ENCODE measurements at regions not wholly inside any gene's neighbourhood (a gene's known extent, or its start where the extent isn't known, plus 50 kb on each side); places are given as distances from the start of the nearest gene placed in this dataset.

- no peaks in the 10 kb centered on the region for H3K9me2 ChIP-seq (replicated peaks; ENCODE audit: insufficient read depth)
- H3K27ac ChIP-seq, result no peak overlapping the region
- no peak overlapping the region for H3K4me2 ChIP-seq
- H2AFZ ChIP-seq, result no peak overlapping the region
- no peaks in the 10 kb centered on the region for H3K27me3 ChIP-seq
- no peak for DNase-seq (ENCODE audit: low spot score)
- no peaks in the 10 kb centered on the region for H3K4me1 ChIP-seq (ENCODE audit: insufficient read depth)
- H3K79me2 ChIP-seq, result no peaks in the 10 kb centered on the region
- no peak overlapping the region for H3K4me3 ChIP-seq
- 74% methylated on average over 18 of the region's 18 CpGs for WGBS (ENCODE audit: low lambda C conversion rate, missing lambda C conversion rate)
- H4K20me1 ChIP-seq (ENCODE audit: insufficient read depth, poor library complexity, severe bottlenecking), result no peaks in the 10 kb centered on the region
- no peaks in the 10 kb centered on the region for H3K36me3 ChIP-seq (replicated peaks; ENCODE audit: insufficient read depth, low read depth)
- H3K9me3 ChIP-seq (ENCODE audit: low read depth), result no peaks in the 10 kb centered on the region
- TF ChIP-seq CTCF (IDR thresholded peaks at IDR 0.05; ENCODE audit: poor library complexity), result no peak
- TF ChIP-seq EZH2phosphoT487 (IDR thresholded peaks at IDR 0.05; ENCODE audit: low read depth, severe bottlenecking, unreplicated experiment), result no peak
- TF ChIP-seq EZH2 (IDR thresholded peaks at IDR 0.05; ENCODE audit: borderline replicate concordance), result no peak
These were observed 576.7 kb downstream of the ALG10 start for GRCh38 chr12:34598851-34599529.

DNA sequence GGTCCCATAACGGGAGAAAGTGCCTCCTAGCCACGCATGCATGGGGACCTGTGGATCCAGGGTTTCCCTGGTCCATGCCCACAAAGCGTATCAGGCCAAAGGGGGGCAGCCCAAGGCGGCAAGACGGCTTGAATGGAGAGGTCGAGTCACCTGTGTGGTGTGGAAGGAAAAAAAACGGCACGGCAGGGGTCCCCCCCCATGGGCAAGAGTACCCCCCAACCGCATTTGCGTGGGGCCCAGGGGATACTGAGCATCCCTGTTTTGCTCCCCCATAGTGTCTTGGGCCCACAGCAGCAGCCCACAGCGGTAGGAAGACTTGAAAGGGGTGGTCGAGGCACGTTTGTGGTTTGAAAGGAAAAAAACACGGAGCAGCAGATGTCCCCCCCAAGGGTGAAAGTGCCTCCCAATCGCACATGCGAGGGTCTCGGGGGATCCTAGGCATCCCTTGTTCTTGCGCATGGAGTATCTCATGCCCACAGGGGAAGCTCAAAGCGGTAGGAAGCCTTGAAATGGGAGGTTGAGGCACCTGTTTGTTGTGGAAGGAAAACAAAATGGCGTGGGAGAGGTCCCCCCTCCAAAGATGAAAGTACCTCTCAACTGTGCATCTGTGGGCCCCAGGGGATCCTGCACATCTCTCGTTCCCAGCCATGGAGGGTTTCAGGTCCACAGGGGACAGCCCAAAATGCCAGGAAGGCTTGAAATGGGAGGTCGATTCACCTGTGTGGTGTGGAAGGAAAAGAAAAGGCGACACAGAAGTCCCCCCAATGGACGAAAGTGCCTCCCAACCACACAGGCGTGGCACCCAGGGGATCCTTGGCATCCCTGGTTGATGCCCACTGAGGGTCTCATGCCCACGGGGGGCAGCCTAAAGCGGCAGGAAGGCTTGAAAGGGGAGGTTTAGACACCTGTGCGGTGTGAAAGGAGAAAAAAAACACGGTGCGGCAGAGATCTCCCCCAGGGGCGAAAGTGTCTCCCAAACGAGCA, 577.5 kb downstream of the ALG10 start:
- no peak overlapping the region for H3K27ac ChIP-seq
- no peaks in the 10 kb centered on the region for H3K9me2 ChIP-seq (replicated peaks; ENCODE audit: insufficient read depth)
- no peaks in the 10 kb centered on the region for H3K36me3 ChIP-seq (replicated peaks; ENCODE audit: insufficient read depth, low read depth)
- WGBS (ENCODE audit: low lambda C conversion rate, missing lambda C conversion rate), result 74% methylated on average over 31 of the region's 32 CpGs
- no peak for DNase-seq (ENCODE audit: low spot score)
- H3K4me2 ChIP-seq, result no peak overlapping the region
- no peak overlapping the region for H2AFZ ChIP-seq
- H3K79me2 ChIP-seq, result no peaks in the 10 kb centered on the region
- TF ChIP-seq CTCF (IDR thresholded peaks at IDR 0.05; ENCODE audit: poor library complexity), result no peak
- TF ChIP-seq EZH2phosphoT487 (IDR thresholded peaks at IDR 0.05; ENCODE audit: low read depth, severe bottlenecking, unreplicated experiment), result no peak
- no peaks in the 10 kb centered on the region for H4K20me1 ChIP-seq (ENCODE audit: insufficient read depth, poor library complexity, severe bottlenecking)
- no peak overlapping the region for H3K4me3 ChIP-seq
- H3K4me1 ChIP-seq (ENCODE audit: insufficient read depth), result no peaks in the 10 kb centered on the region
- H3K9me3 ChIP-seq (ENCODE audit: low read depth), result no peaks in the 10 kb centered on the region
- no peaks in the 10 kb centered on the region for H3K27me3 ChIP-seq

GRCh38 chr12:34600592-34601462, 578.5 kb downstream of the ALG10 start:
- Histone ChIP-seq H3K4me2 (no peak overlapping the region), H3K9me2 (replicated peaks; ENCODE audit: insufficient read depth) (no peaks in the 10 kb centered on the region), H3K9me3 (ENCODE audit: low read depth) (no peaks in the 10 kb centered on the region), H4K20me1 (ENCODE audit: insufficient read depth, poor library complexity, severe bottlenecking) (no peaks in the 10 kb centered on the region), H3K4me1 (ENCODE audit: insufficient read depth) (no peaks in the 10 kb centered on the region), H3K36me3 (replicated peaks; ENCODE audit: insufficient read depth, low read depth) (no peaks in the 10 kb centered on the region), H3K27ac (no peak overlapping the region), H3K4me3 (no peak overlapping the region), H3K79me2 (no peaks in the 10 kb centered on the region), H3K27me3 (no peaks in the 10 kb centered on the region), H2AFZ (no peak overlapping the region)
- DNase-seq (ENCODE audit: low spot score), result no peak
- WGBS (ENCODE audit: low lambda C conversion rate, missing lambda C conversion rate), result 70% methylated on average over 35 of the region's 35 CpGs
- TF ChIP-seq CTCF (IDR thresholded peaks at IDR 0.05; ENCODE audit: poor library complexity) (no peak), EZH2phosphoT487 (IDR thresholded peaks at IDR 0.05; ENCODE audit: low read depth, severe bottlenecking, unreplicated experiment) (no peak), EZH2 (IDR thresholded peaks at IDR 0.05; ENCODE audit: borderline replicate concordance) (no peak)
